SK-N-SH treated with all-trans-retinoic acid at 6 μM for 48 hours (cell line): ENCODE measurements at regions not wholly inside any gene's neighbourhood (a gene's known extent, or its start where the extent isn't known, plus 50 kb on each side); places are given as distances from the start of the nearest gene placed in this dataset.

Source experiments
- ATAC-seq: fragments of 200-7000 bp; cut with Tn5 transposase; 3 replicates; pipeline ENCODE4 v1.9.1; 2020; ENCODE audit warnings: mild to moderate bottlenecking, moderate library complexity
- ARNTL ChIP-seq: fragments of 450-650 bp; formaldehyde crosslinking; IDR thresholded peaks from 2 replicates; pipeline ENCODE4 v1.5.0; 2020; ENCODE audit warnings: low read depth, mild to moderate bottlenecking, moderate library complexity, borderline replicate concordance
- BACH2 ChIP-seq: fragments of 250-450 bp; sonication (Bioruptor Pico); IDR thresholded peaks from 2 replicates; pipeline ENCODE4 v1.9.0; 2021; ENCODE audit warnings: mild to moderate bottlenecking, borderline replicate concordance
- CSDC2 ChIP-seq: fragments of 250-450 bp; sonication (Bioruptor Pico); IDR thresholded peaks from 2 replicates; pipeline ENCODE4 v1.5.0; 2020; ENCODE audit warnings: mild to moderate bottlenecking, moderate library complexity
- ESRRG ChIP-seq: fragments of 250-450 bp; sonication (Bioruptor Pico); IDR thresholded peaks from 2 replicates; pipeline ENCODE4 v1.6.1; 2021; ENCODE audit warnings: mild to moderate bottlenecking
- GLIS3 ChIP-seq: fragments of 250-450 bp; sonication (Bioruptor Pico); IDR thresholded peaks from 2 replicates; pipeline ENCODE4 v1.5.0; 2020; ENCODE audit warnings: mild to moderate bottlenecking, moderate library complexity
- RARB ChIP-seq: fragments of 250-450 bp; sonication (Bioruptor Pico); IDR thresholded peaks from 2 replicates; pipeline ENCODE4 v1.8.0; 2021; ENCODE audit warnings: mild to moderate bottlenecking, moderate library complexity
- SNAI2 ChIP-seq: fragments of 250-450 bp; sonication (Bioruptor Pico); IDR thresholded peaks from 2 replicates; pipeline ENCODE4 v1.5.0; 2020; ENCODE audit warnings: mild to moderate bottlenecking, moderate library complexity
- TCF4 ChIP-seq: fragments of 250-450 bp; sonication (Bioruptor Pico); IDR thresholded peaks from 2 replicates; pipeline ENCODE4 v1.8.0; 2021; ENCODE audit warnings: mild to moderate bottlenecking, moderate library complexity, borderline replicate concordance
- ZC3H10 ChIP-seq: fragments of 250-450 bp; sonication (Bioruptor Pico); IDR thresholded peaks from 2 replicates; pipeline ENCODE4 v1.5.1; 2021; ENCODE audit warnings: mild to moderate bottlenecking, moderate library complexity
- ZFP3 ChIP-seq: fragments of 250-450 bp; sonication (Bioruptor Pico); IDR thresholded peaks from 2 replicates; pipeline ENCODE4 v1.5.0; 2020; ENCODE audit warnings: mild to moderate bottlenecking, moderate library complexity
- ZFP30 ChIP-seq: fragments of 450-650 bp; formaldehyde crosslinking; IDR thresholded peaks from 2 replicates; pipeline ENCODE4 v1.5.0; 2022; ENCODE audit warnings: mild to moderate bottlenecking, moderate library complexity
- ZNF565 ChIP-seq: fragments of 450-650 bp; formaldehyde crosslinking; conservative IDR thresholded peaks from 2 replicates; pipeline ENCODE4 v1.5.0; 2020; ENCODE audit warnings: low read depth, mild to moderate bottlenecking, moderate library complexity
- ZNF70 ChIP-seq: fragments of 450-650 bp; formaldehyde crosslinking; IDR thresholded peaks from 2 replicates; pipeline ENCODE4 v1.5.0; 2020; ENCODE audit warnings: mild to moderate bottlenecking, moderate library complexity
- ZNF8 ChIP-seq: fragments of 450-650 bp; formaldehyde crosslinking; IDR thresholded peaks from 2 replicates; pipeline ENCODE4 v1.5.0; 2020; ENCODE audit warnings: mild to moderate bottlenecking, moderate library complexity
- TF ChIP-seq, protein P1 (sequence below): fragments of 250-450 bp; sonication (Bioruptor Pico); IDR thresholded peaks from 2 replicates; pipeline ENCODE4 v1.5.1; 2021; ENCODE audit warnings: mild to moderate bottlenecking, moderate library complexity
- TF ChIP-seq, protein P2 (sequence below): fragments of 250-450 bp; sonication (Bioruptor Pico); IDR thresholded peaks from 2 replicates; pipeline ENCODE4 v1.5.1; 2020; ENCODE audit warnings: low read depth, mild to moderate bottlenecking, moderate library complexity
- TF ChIP-seq, protein P3 (sequence below): fragments of 250-450 bp; sonication (Bioruptor Pico); IDR thresholded peaks from 2 replicates; pipeline ENCODE4 v1.8.0; 2020; ENCODE audit warnings: mild to moderate bottlenecking, moderate library complexity, borderline replicate concordance
- TF ChIP-seq, protein P4 (sequence below): fragments of 250-450 bp; sonication (Bioruptor Pico); IDR thresholded peaks from 2 replicates; pipeline ENCODE4 v1.8.0; 2021; ENCODE audit warnings: low read depth, mild to moderate bottlenecking, moderate library complexity, borderline replicate concordance
- TF ChIP-seq, protein P5 (sequence below): fragments of 250-450 bp; sonication (Bioruptor Pico); IDR thresholded peaks from 2 replicates; pipeline ENCODE4 v1.5.0; 2020; ENCODE audit warnings: mild to moderate bottlenecking, moderate library complexity

DNA sequence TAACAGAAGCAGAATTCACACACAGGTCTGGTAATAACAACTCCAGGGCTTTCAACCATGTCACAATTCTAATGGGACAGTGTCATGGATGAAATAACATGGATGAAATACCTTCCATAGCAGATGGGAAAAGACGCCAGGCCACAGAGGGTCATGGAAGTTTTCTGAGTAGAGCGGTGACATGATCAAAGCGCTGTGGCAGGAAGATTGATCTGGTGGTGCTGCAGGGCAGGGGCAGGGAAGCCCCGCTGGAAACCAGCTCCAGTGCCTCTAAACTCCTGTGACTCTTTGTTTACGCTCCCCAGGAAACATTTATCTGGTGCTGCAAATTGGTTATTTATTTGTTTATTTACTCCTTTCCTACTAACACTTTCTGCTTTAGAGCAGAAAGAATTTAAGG lies 108.3 kb upstream of the HMGA2 start:
- no peak for ATAC-seq

DNA sequence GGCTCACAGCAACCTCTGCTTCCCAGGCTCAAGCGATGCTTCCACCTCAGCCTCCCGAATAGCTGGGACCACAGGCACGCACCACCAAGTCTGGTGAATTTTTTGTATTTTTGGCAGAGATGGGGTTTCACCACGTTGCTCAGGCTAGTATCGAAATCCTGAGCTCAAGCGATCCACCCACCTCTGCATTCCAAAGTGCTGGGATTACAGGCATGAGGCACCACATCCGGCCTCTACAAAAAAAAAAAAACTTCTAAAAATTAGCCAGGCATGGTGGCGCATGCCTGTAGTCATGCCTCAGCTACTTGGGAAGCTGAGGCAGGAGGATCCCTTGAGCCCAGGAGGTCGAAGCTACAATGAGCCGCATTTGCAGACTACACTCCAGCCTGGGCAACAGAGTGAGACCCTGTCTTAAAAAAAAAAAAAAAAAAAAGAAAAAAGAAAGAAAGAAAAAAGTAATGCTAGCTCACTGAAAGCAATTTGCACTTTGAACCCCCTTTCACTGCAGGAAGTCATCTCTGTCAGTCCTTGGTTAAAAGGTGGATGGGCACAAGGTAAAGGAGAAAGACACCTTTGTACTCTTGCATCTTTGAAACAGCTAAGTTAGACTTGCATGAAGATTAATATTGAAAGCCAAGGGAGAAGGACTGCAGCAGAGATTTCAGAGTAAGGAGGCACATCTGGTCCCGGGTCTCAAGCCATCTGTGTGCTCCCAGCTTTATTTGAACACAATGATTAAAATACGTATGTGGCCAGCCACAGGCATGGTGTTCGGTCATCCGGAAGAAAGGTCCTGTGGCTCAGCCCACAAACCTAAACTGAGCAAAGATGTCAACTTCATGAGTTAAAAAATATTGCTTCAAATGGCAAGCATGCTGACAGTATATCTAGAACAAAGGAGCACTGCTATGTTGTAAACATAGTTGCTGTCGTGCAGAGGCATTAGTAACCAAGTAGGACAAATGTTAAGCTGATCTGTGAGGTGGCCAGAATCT lies 103.8 kb upstream of the HMGA2 start:
- peak; percentile 86 for ATAC-seq
- TF ChIP-seq TCF4 (no peak), ZNF8 (CRISPR knock-in tag) (no peak), GLIS3 (no peak), CSDC2 (no peak)

More for the DNA sequence above, 108.3 kb upstream of the HMGA2 start:
- TF ChIP-seq ZFP30 (no peak), GLIS3 (no peak), ZNF70 (CRISPR knock-in tag) (no peak), SNAI2 (CRISPR knock-in tag) (no peak), CSDC2 (no peak), ZNF565 (CRISPR knock-in tag) (no peak), ARNTL (CRISPR knock-in tag) (no peak), ESRRG (CRISPR knock-in tag) (no peak), ZC3H10 (no peak), TCF4 (no peak)
- TF ChIP-seq, protein P1, sequence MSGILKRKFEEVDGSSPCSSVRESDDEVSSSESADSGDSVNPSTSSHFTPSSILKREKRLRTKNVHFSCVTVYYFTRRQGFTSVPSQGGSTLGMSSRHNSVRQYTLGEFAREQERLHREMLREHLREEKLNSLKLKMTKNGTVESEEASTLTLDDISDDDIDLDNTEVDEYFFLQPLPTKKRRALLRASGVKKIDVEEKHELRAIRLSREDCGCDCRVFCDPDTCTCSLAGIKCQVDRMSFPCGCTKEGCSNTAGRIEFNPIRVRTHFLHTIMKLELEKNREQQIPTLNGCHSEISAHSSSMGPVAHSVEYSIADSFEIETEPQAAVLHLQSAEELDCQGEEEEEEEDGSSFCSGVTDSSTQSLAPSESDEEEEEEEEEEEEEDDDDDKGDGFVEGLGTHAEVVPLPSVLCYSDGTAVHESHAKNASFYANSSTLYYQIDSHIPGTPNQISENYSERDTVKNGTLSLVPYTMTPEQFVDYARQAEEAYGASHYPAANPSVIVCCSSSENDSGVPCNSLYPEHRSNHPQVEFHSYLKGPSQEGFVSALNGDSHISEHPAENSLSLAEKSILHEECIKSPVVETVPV (CRISPR knock-in tag), result no peak
- TF ChIP-seq, protein P2, sequence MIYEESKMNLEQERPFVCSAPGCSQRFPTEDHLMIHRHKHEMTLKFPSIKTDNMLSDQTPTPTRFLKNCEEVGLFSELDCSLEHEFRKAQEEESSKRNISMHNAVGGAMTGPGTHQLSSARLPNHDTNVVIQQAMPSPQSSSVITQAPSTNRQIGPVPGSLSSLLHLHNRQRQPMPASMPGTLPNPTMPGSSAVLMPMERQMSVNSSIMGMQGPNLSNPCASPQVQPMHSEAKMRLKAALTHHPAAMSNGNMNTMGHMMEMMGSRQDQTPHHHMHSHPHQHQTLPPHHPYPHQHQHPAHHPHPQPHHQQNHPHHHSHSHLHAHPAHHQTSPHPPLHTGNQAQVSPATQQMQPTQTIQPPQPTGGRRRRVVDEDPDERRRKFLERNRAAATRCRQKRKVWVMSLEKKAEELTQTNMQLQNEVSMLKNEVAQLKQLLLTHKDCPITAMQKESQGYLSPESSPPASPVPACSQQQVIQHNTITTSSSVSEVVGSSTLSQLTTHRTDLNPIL (CRISPR knock-in tag), result no peak
- TF ChIP-seq, protein P3, sequence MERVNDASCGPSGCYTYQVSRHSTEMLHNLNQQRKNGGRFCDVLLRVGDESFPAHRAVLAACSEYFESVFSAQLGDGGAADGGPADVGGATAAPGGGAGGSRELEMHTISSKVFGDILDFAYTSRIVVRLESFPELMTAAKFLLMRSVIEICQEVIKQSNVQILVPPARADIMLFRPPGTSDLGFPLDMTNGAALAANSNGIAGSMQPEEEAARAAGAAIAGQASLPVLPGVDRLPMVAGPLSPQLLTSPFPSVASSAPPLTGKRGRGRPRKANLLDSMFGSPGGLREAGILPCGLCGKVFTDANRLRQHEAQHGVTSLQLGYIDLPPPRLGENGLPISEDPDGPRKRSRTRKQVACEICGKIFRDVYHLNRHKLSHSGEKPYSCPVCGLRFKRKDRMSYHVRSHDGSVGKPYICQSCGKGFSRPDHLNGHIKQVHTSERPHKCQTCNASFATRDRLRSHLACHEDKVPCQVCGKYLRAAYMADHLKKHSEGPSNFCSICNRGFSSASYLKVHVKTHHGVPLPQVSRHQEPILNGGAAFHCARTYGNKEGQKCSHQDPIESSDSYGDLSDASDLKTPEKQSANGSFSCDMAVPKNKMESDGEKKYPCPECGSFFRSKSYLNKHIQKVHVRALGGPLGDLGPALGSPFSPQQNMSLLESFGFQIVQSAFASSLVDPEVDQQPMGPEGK (CRISPR knock-in tag), result no peak
- TF ChIP-seq, protein P4, sequence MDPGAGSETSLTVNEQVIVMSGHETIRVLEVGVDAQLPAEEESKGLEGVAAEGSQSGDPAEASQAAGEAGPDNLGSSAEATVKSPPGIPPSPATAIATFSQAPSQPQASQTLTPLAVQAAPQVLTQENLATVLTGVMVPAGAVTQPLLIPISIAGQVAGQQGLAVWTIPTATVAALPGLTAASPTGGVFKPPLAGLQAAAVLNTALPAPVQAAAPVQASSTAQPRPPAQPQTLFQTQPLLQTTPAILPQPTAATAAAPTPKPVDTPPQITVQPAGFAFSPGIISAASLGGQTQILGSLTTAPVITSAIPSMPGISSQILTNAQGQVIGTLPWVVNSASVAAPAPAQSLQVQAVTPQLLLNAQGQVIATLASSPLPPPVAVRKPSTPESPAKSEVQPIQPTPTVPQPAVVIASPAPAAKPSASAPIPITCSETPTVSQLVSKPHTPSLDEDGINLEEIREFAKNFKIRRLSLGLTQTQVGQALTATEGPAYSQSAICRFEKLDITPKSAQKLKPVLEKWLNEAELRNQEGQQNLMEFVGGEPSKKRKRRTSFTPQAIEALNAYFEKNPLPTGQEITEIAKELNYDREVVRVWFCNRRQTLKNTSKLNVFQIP (CRISPR knock-in tag), result no peak

DNA sequence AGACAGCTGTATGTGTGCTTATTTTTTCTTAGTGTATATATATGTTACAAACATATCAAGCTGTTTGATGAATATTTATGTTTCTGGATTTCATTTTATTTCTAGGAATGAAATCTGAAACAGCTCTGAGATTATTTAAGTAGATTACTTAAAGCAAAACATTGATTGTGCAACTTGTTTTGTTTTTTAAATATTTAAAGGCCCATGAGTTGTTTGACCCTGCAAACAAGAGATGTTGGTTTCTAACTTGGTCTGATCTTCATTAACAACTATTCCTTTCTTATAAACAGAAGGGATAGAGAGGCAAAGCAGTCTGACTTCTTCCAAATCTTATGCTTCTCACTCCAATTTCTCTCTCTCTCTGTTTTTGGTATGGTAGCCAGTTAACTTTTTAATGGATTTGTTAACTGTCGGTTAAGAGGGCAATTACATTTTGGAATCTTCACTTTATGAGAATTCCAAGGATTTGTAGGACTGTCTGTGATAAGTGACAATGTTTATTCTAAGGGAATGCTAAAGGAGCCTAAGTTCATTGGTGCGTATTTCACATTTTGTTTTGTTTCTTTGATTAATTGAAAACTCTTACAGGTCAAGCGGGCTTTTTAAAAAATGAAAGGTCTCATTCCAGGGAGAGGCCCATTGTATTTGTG lies 102.6 kb upstream of the HMGA2 start:
- TF ChIP-seq ZFP3 (CRISPR knock-in tag), result no peak
- TF ChIP-seq, protein P5, sequence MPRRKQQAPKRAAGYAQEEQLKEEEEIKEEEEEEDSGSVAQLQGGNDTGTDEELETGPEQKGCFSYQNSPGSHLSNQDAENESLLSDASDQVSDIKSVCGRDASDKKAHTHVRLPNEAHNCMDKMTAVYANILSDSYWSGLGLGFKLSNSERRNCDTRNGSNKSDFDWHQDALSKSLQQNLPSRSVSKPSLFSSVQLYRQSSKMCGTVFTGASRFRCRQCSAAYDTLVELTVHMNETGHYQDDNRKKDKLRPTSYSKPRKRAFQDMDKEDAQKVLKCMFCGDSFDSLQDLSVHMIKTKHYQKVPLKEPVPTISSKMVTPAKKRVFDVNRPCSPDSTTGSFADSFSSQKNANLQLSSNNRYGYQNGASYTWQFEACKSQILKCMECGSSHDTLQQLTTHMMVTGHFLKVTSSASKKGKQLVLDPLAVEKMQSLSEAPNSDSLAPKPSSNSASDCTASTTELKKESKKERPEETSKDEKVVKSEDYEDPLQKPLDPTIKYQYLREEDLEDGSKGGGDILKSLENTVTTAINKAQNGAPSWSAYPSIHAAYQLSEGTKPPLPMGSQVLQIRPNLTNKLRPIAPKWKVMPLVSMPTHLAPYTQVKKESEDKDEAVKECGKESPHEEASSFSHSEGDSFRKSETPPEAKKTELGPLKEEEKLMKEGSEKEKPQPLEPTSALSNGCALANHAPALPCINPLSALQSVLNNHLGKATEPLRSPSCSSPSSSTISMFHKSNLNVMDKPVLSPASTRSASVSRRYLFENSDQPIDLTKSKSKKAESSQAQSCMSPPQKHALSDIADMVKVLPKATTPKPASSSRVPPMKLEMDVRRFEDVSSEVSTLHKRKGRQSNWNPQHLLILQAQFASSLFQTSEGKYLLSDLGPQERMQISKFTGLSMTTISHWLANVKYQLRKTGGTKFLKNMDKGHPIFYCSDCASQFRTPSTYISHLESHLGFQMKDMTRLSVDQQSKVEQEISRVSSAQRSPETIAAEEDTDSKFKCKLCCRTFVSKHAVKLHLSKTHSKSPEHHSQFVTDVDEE (CRISPR knock-in tag), result no peak
- no peak for TF ChIP-seq TCF4
- TF ChIP-seq ARNTL (CRISPR knock-in tag), result no peak
- TF ChIP-seq ZFP30, result no peak
- no peak for TF ChIP-seq SNAI2 (CRISPR knock-in tag)
- TF ChIP-seq CSDC2, result no peak
- no peak for TF ChIP-seq RARB (CRISPR knock-in tag)
- TF ChIP-seq BACH2 (CRISPR knock-in tag), result no peak
- no peak for ATAC-seq
